ENCODE measurements at regions not wholly inside any gene's neighbourhood (a gene's known extent, or its start where the extent isn't known, plus 50 kb on each side); places are given as distances from the start of the nearest gene placed in this dataset.

DNA sequence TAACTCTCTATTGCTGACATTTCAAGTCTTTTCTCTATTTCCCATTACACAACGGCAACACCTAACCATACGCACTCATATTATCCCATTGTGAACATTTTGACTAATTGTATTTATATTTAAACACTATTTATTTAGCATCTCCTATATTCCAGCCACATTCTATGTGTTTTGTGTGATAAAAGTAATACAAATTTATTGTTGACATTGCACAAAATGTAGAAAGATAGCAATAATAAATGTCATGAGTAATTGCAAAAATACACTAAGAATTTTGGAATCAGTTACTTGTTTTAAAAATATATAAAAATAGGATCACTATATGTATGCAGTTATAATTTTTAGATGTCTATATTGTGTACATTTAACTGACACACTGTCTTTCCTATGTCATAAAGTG is 413.0 kb upstream of the PTPRD start:
- FAIRE-seq, result no peak
- H3K27ac ChIP-seq (ENCODE audit: insufficient read depth, low read depth, low read length), result no peak overlapping the region
- no peaks in the 10 kb centered on the region for H3K79me2 ChIP-seq (ENCODE audit: control insufficient read depth, insufficient read depth, low read length)
- H3K27me3 ChIP-seq (ENCODE audit: control insufficient read depth in 2 of 2, insufficient read depth in 2 of 2, low read length in 2 of 2), result no peaks in the 10 kb centered on the region
- intact Hi-C loops (cut with micrococcal nuclease) (no loop called here), dilution Hi-C loops (cut with MboI; ENCODE audit: extremely low pct_ligation_motif_present, low sequenced_read_pairs) (no loop called here)
- no peaks in the 10 kb centered on the region for H3K9me1 ChIP-seq (replicated peaks; ENCODE audit: control insufficient read depth, extremely low read depth, insufficient read depth, low read length)
- H2AFZ ChIP-seq (ENCODE audit: low read depth, low read length), result no peak overlapping the region
- ChIA-PET POLR2A (no interaction called here), CTCF (no interaction called here)
- no peak for DNase-seq (ENCODE audit: low read depth, low spot score)
- no peaks in the 10 kb centered on the region for H3K4me1 ChIP-seq (ENCODE audit: control insufficient read depth, extremely low read depth, insufficient read depth, low read length)
- no peaks in the 10 kb centered on the region for H3K9me3 ChIP-seq (replicated peaks; ENCODE audit: control insufficient read depth, insufficient read depth, low read length)
- H3K4me3 ChIP-seq (replicated peaks in 1 of 3; ENCODE audit: insufficient read depth in 1 of 3, low read depth in 1 of 3, low read length in 3 of 3), result no peak overlapping the region
- TF ChIP-seq JUN (IDR thresholded peaks at IDR 0.05; ENCODE audit: borderline replicate concordance, insufficient read depth, insufficient read length, low read depth) (no peak), EZH2 (IDR thresholded peaks at IDR 0.05; ENCODE audit: borderline replicate concordance, low read depth, low read length, severe bottlenecking) (no peak), FOS (IDR thresholded peaks at IDR 0.05; ENCODE audit: borderline replicate concordance, insufficient read depth, low read length) (no peak), GATA2 (IDR thresholded peaks at IDR 0.05; ENCODE audit: insufficient read depth, insufficient read length, low read depth, low read length) (no peak), POLR2AphosphoS5 (IDR thresholded peaks at IDR 0.05; ENCODE audit: insufficient read depth, low read depth, low read length) (no peak), MYC (IDR thresholded peaks at IDR 0.05; ENCODE audit: low read depth, low read length) (no peak), POLR2A (IDR thresholded peaks at IDR 0.05; ENCODE audit: low read depth, low read length) (no peak)
- TF ChIP-seq, protein P1, sequence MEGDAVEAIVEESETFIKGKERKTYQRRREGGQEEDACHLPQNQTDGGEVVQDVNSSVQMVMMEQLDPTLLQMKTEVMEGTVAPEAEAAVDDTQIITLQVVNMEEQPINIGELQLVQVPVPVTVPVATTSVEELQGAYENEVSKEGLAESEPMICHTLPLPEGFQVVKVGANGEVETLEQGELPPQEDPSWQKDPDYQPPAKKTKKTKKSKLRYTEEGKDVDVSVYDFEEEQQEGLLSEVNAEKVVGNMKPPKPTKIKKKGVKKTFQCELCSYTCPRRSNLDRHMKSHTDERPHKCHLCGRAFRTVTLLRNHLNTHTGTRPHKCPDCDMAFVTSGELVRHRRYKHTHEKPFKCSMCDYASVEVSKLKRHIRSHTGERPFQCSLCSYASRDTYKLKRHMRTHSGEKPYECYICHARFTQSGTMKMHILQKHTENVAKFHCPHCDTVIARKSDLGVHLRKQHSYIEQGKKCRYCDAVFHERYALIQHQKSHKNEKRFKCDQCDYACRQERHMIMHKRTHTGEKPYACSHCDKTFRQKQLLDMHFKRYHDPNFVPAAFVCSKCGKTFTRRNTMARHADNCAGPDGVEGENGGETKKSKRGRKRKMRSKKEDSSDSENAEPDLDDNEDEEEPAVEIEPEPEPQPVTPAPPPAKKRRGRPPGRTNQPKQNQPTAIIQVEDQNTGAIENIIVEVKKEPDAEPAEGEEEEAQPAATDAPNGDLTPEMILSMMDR (IDR thresholded peaks at IDR 0.05; ENCODE audit: extremely low read depth in 1 of 2, insufficient read depth in 1 of 2, low read depth in 1 of 2, low read length in 2 of 2), result no peak
- TF ChIP-seq, protein P2, sequence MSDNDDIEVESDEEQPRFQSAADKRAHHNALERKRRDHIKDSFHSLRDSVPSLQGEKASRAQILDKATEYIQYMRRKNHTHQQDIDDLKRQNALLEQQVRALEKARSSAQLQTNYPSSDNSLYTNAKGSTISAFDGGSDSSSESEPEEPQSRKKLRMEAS (IDR thresholded peaks at IDR 0.05; ENCODE audit: insufficient read depth, insufficient read length), result no peak
- BruUV-seq (replicated peaks), result no TSS peak
- no peaks in the 10 kb centered on the region for H4K20me1 ChIP-seq (replicated peaks; ENCODE audit: control insufficient read depth, extremely low read depth, insufficient read depth, low read length)
- no peak overlapping the region for H3K4me2 ChIP-seq (ENCODE audit: insufficient read depth, low read length)
- H3K9ac ChIP-seq (replicated peaks; ENCODE audit: extremely low read depth, insufficient read depth, low read length), result no peak overlapping the region
- no peaks in the 10 kb centered on the region for H3K36me3 ChIP-seq (ENCODE audit: control insufficient read depth in 2 of 2, extremely low read depth in 1 of 2, insufficient read depth in 2 of 2, low read length in 2 of 2)
